ENCODE measurements at regions not wholly inside any gene's neighbourhood (a gene's known extent, or its start where the extent isn't known, plus 50 kb on each side); places are given as distances from the start of the nearest gene placed in this dataset. TPM values are rescaled to one million over a fixed set of nuclear protein-coding genes. Genes with fewer than 3 reads are reported as not detected.
"Not testable (repeated sequence)": the region's sequence is repeated elsewhere in the genome, so short reads cannot be mapped to it uniquely, and the experiment has no call there.

DNA sequence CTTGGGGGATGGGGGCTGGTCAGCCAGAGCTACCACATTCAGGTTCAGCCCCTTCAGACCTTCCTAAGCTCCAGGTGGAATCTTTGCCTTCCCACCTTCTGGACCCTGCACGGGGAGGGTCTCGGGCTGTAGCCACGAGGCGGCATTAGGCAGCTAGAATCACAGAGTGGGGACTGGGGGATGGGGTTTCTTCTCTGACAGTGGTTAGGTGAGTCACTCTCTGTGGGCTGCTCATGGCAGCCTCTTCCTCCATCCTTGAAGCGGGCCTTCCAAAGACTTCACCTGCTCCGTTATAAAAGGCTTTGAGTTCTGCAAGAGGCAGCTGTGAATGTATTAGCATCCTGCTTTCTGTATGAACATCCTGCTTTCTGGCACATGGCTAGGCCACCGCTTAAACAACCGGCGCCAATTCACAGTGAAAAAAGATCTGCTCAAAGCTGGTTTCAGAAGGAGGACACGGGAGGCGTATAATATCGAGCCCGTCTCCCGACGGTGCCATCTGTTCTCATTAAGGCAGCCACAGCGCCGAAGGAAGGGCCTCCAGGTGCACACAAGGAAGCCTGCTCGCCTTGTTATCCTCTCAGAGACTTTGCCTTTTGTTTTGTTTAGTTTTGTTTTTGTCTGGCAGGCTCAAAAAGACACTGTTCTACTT is 74.3 kb upstream of the IGFBP7 start:
- DNase-seq (ENCODE audit: low spot score): no peak

DNA sequence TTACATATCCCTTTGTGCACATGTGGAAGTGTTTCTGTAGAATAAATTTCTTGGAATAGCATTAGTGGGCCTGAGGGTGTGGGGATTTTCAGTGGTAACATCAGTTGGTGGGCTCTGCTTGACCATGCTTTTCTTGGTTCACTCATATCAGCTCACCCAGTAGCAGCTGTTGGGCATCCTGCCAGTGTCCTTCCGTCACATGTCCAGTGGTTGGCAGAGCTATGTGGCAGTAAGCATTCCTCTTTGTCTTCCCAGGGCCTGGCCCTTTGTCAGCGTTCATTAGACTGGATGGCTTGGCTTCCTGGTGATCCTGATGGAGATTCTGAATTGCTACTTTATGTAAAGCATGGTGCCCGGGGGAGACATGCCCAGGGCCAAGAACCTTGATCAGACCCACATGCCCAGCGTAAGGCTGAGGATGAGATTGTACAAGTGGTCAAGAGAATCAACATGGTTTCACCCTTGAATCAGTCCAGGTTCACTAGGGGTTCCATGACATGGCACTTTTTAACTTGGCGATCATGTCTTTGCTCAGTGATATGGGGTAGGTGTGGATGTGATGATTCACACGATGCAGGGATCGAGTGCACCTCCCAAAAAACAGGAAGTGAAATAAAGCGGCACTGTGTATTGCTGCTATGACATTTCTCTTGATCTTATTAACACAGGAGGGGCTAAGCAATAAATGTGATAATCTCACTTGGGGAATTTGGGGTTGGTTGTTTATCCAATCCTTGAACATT is 72.1 kb upstream of the IGFBP7 start:
- peak; percentile 12 for DNase-seq (ENCODE audit: low spot score)

DNA sequence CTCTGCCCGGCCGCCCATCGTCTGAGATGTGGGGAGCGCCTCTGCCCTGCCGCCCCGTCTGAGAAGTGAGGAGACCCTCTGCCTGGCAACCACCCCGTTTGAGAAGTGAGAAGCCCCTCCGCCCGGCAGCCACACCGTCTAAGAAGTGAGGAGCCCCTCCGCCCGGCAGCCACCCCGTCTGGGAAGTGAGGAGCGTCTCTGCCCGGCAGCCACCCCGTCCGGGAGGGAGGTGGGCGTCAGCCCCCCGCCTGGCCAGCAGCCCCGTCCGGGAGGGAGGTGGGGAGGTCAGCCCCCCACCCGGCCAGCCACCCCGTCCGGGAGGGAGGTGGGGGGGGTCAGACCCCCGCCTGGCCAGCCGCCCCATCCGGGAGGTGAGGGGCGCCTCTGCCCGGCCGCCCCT is 63.0 kb upstream of the IGFBP7 start:
- DNase-seq (ENCODE audit: low spot score): not testable (repeated sequence)

DNA sequence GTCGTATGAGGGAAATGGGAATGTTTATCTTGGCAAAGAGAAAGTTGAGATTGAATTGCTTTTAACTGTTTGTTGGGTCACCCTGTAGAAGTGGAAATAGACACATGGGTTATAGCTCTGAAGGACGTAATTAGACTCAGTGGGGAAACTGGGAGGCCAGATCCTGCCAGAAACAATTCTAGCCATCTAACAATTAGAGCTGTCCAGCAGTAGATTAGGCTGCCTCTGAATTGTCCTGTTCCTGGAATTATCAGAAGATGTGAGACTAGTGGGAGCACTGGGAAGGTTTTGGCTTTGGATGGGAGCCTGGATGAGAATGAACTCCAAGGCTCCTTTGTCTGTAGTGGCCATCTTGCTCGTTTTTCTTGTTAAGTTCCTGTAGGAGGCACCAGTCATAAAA is 61.9 kb upstream of the IGFBP7 start:
- no peak for DNase-seq (ENCODE audit: low spot score)

DNA sequence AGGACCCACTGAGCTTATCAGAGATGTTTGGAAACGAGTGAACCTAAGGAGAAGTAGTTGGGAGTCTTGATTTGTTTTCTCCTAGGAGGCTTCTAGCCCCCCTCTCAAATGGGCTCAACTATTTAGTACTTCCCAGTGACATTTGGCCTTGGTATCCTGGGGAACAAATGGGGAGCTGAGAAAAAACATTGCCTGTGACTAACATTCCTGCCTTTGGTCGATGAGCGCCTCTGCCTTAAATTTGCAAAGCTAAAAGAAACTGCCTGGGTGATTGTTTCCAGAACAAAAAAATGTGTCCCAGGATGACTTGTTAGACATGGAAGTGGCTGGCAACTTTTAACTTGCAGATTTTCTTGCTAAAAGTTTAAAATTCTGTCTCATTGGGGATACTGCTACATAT is 58.8 kb upstream of the IGFBP7 start:
- DNase-seq (ENCODE audit: low spot score): no peak

DNA sequence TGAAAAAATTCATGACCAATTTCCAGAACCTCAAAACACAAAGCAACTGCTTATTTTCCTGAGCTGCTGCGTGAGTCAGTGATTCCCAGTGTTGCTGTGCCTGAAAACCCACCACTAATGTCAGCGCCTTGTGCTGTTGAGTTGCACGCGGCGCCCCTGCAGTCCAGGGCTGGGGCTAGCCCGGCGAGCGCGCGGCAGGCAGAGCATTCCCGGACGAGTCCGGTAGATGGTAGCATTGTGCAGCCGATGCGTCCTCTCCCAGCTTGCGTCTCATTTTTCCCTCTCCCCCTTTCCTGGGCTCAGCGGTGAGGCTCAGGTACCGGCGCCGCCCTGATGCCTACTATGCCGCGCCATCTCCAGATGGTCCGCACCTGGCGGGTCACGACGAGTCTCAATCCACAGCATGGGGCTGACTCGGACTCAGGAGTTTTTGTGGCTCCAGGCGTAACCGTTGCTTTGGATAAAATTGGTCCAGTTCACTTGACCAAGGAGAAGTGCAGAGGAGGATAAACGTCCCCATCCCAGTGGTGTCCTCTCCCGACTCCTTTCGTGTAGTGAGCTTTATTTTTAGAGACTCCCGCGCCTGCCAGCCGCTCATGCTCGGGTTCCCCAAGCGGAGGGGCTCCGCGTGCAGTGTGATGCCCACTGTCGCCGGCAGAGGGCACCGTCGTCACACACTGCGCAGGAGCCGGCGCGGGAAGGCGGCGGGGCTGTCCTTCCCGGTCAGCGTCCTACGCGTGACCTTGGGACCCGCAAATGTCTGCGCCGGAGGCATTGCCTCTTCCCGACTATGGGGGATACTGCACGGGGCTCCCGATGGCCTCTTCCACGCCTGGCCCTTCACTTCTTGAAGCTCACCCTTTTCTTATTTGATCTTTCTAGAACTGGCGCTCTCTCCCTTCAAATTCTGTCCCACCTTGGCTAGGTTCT is 53.6 kb upstream of the IGFBP7 start:
- DNase-seq (ENCODE audit: low spot score): peak; percentile 72

DNA sequence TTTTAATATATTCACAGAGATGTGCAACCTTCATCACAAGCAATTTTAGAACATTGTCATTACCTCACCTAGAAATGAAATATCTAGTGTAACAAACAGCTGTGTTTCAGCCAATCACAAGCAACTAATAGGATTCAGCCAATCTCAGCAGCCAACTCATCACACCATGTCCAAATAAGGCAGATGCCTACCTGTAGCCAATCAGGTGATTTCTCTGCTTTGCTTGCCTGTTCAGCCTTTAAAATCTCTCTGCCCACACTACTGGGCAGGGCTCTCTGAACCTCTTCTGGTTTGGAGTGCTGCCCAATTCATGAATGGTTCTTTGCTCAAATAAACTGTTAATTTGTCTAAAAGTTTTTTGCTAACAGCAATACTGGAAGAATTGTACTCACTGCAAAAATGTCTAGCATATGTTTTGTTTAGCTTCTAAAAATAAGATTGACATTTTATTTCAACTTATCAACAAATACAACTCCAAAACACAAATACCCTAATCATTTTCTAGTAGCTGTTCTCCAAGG is 52.4 kb upstream of the IGFBP7 start:
- no peak for DNase-seq (ENCODE audit: low spot score)

Small RNAs in the stretch of these regions (small RNA-seq; reads per million reads assigned to genes)
- gene SRIP1: not detected
